Large intestine (tissue), 3 donors: ENCODE measurements at regions not wholly inside any gene's neighbourhood (a gene's known extent, or its start where the extent isn't known, plus 50 kb on each side); places are given as distances from the start of the nearest gene placed in this dataset.

ENCODE experiments used
- DNase-seq, 2 donors: peaks; one replicate each; pipeline versions ENCODE4 v3.0.0 to v3.0.0-alpha.2; 2013
- H3K27ac ChIP-seq: one replicate; pipeline ENCODE4 v1.5.1; 2013; ENCODE audit warnings: low read length
- H3K27me3 ChIP-seq: 2 replicates; pipeline ENCODE4 v1.6.1; 2013; ENCODE audit warnings: low read length; ENCODE audit not compliant: control insufficient read depth, insufficient read depth
- H3K36me3 ChIP-seq: 2 replicates; pipeline ENCODE4 v1.6.1; 2013; ENCODE audit warnings: low read length; ENCODE audit not compliant: control insufficient read depth, insufficient read depth
- H3K4me1 ChIP-seq: one replicate; pipeline ENCODE4 v1.6.1; 2013; ENCODE audit warnings: low read length; ENCODE audit not compliant: control insufficient read depth, insufficient read depth
- H3K4me3 ChIP-seq: one replicate; pipeline ENCODE4 v1.5.1; 2013; ENCODE audit warnings: low read length
- H3K9me3 ChIP-seq: one replicate; pipeline ENCODE4 v1.6.1; 2013; ENCODE audit warnings: mild to moderate bottlenecking, low read depth, low read length, moderate library complexity; ENCODE audit not compliant: control insufficient read depth
- WGBS: methylation state at CpG from one replicate; pipeline ENCODE4 v1.1.5; 2013; ENCODE audit warnings: low lambda C conversion rate; ENCODE audit not compliant: insufficient coverage; 5-methylcytosine and 5-hydroxymethylcytosine counted together

GRCh38 chr10:107480781-107481180 lies 316.3 kb upstream of the SORCS1 start:
- no peak overlapping the region for H3K27ac ChIP-seq
- no peak for DNase-seq
- H3K4me3 ChIP-seq, result no peak overlapping the region
- H3K27me3 ChIP-seq, result no peaks in the 10 kb centered on the region
- H3K9me3 ChIP-seq, result no peaks in the 10 kb centered on the region
- H3K4me1 ChIP-seq, result no peaks in the 10 kb centered on the region
- no peaks in the 10 kb centered on the region for H3K36me3 ChIP-seq

- Histone ChIP-seq H3K9me3 (no peaks in the 10 kb centered on the region), H3K36me3 (no peaks in the 10 kb centered on the region), H3K27ac (no peak overlapping the region), H3K4me3 (no peak overlapping the region), H3K4me1 (no peaks in the 10 kb centered on the region), H3K27me3 (no peaks in the 10 kb centered on the region)
- DNase-seq, result no peak
These were observed 312.8 kb upstream of the SORCS1 start for GRCh38 chr10:107477266-107477665.

- DNase-seq, result no peak
These were observed 311.9 kb upstream of the SORCS1 start for GRCh38 chr10:107476408-107476807.

GRCh38 chr10:107474650-107475049 lies 310.1 kb upstream of the SORCS1 start:
- no CpG with 5 or more reads among the region's 1 CpG for WGBS

More at GRCh38 chr10:107476408-107476807, 311.9 kb upstream of the SORCS1 start:
- H3K27me3 ChIP-seq, result no peaks in the 10 kb centered on the region
- no peaks in the 10 kb centered on the region for H3K36me3 ChIP-seq
- H3K27ac ChIP-seq, result no peak overlapping the region
- H3K9me3 ChIP-seq, result no peaks in the 10 kb centered on the region
- H3K4me3 ChIP-seq, result no peak overlapping the region
- no peaks in the 10 kb centered on the region for H3K4me1 ChIP-seq
- 80% methylated on average over 1 of the region's 2 CpGs for WGBS

GRCh38 chr10:107473225-107473624 lies 308.7 kb upstream of the SORCS1 start:
- H3K4me3 ChIP-seq, result no peak overlapping the region
- no peaks in the 10 kb centered on the region for H3K27me3 ChIP-seq
- H3K9me3 ChIP-seq, result no peaks in the 10 kb centered on the region
- no peaks in the 10 kb centered on the region for H3K4me1 ChIP-seq
- no peaks in the 10 kb centered on the region for H3K36me3 ChIP-seq
- no peak for DNase-seq
- 75% methylated on average over 1 of the region's 2 CpGs for WGBS
- no peak overlapping the region for H3K27ac ChIP-seq

More at GRCh38 chr10:107474650-107475049, 310.1 kb upstream of the SORCS1 start:
- Histone ChIP-seq H3K4me1 (no peaks in the 10 kb centered on the region), H3K27me3 (no peaks in the 10 kb centered on the region), H3K27ac (no peak overlapping the region), H3K36me3 (no peaks in the 10 kb centered on the region), H3K4me3 (no peak overlapping the region), H3K9me3 (no peaks in the 10 kb centered on the region)
- DNase-seq, result no peak

DNA sequence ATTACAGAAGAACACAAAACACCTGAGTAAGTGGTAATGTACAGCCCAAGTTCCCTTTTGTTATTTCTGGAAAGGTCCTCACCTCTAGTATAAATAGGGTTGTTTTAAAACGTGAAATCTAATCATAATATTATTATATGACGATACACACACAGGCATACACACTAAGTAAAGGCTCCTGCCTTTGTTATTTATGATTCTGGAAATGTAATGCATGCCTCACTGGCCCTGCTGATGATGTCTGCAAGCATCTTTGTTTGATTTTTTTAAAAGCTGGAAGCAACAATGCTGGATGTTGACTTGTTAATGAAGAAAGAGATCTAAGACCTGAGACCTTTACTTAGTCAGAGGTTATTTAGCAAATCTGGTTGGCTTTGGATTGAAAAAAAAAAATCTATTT lies 307.4 kb upstream of the SORCS1 start:
- H3K9me3 ChIP-seq, result no peaks in the 10 kb centered on the region
- DNase-seq, result no peak
- no peak overlapping the region for H3K4me3 ChIP-seq
- H3K36me3 ChIP-seq, result no peaks in the 10 kb centered on the region
- no peaks in the 10 kb centered on the region for H3K27me3 ChIP-seq
- no peak overlapping the region for H3K27ac ChIP-seq
- no peaks in the 10 kb centered on the region for H3K4me1 ChIP-seq
- 40% methylated on average over 1 of the region's 2 CpGs for WGBS

- Histone ChIP-seq H3K4me3 (no peak overlapping the region), H3K4me1 (no peaks in the 10 kb centered on the region), H3K9me3 (no peaks in the 10 kb centered on the region), H3K27me3 (no peaks in the 10 kb centered on the region), H3K36me3 (no peaks in the 10 kb centered on the region), H3K27ac (no peak overlapping the region)
- 40% methylated on average over 1 of the region's 4 CpGs for WGBS
- no peak for DNase-seq
These were observed 289.1 kb upstream of the SORCS1 start for GRCh38 chr10:107453561-107453960.

GRCh38 chr10:107451047-107451446 lies 286.5 kb upstream of the SORCS1 start:
- no peaks in the 10 kb centered on the region for H3K4me1 ChIP-seq
- H3K36me3 ChIP-seq, result no peaks in the 10 kb centered on the region
- no peak for DNase-seq
- H3K4me3 ChIP-seq, result no peak overlapping the region
- H3K27me3 ChIP-seq, result no peaks in the 10 kb centered on the region
- H3K27ac ChIP-seq, result no peak overlapping the region
- 82% methylated on average over 4 of the region's 4 CpGs for WGBS
- no peaks in the 10 kb centered on the region for H3K9me3 ChIP-seq

- 90% methylated on average over 1 of the region's 5 CpGs for WGBS
These were observed 285.6 kb upstream of the SORCS1 start for GRCh38 chr10:107450056-107450455.

DNA sequence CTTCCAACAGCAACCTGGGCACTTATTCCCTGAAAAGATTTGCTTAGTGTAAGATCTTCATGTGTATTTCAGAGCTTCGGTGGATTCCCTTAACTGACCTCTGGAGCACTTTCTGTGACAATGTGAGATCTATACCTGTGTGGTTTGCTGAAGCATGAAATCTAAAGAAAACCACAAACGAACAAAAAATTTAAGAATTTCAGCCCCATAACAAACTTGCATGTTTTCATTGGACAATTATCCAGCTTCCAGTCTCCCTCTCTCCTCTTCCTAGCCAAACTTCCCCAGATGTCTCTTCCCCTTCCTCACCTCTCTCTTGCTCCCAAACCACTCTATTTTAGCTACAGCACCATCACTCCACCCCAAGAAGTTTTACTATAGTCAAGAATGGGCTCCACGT lies 279.9 kb upstream of the SORCS1 start:
- H3K36me3 ChIP-seq, result no peaks in the 10 kb centered on the region
- DNase-seq, result no peak
- H3K27me3 ChIP-seq, result no peaks in the 10 kb centered on the region
- H3K9me3 ChIP-seq, result no peaks in the 10 kb centered on the region
- no peak overlapping the region for H3K27ac ChIP-seq
- H3K4me3 ChIP-seq, result no peak overlapping the region
- 80% methylated on average over 2 of the region's 3 CpGs for WGBS
- no peaks in the 10 kb centered on the region for H3K4me1 ChIP-seq

More at GRCh38 chr10:107450056-107450455, 285.6 kb upstream of the SORCS1 start:
- Histone ChIP-seq H3K27ac (no peak overlapping the region), H3K36me3 (no peaks in the 10 kb centered on the region), H3K9me3 (no peaks in the 10 kb centered on the region), H3K27me3 (no peaks in the 10 kb centered on the region), H3K4me3 (no peak overlapping the region), H3K4me1 (no peaks in the 10 kb centered on the region)
- no peak for DNase-seq

DNA sequence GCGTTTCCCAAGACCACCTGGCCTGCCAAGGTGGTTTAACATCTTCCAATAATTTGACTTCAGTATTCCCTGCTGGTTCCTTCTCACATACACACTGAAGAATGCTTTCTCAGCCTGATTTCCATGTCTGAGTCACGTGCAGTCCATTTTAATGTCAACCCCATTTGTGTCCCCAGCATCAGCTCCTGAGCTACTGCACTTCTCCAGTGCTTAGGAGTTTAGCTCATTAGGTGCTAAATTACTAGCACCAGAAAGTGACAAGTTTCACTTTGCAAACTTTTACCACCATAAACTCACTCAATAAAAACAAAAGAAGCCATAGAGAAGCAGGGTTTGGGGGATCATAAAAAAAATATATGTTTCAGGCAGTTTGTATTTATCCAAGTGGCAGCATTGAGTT lies 279.3 kb upstream of the SORCS1 start:
- no CpG with 5 or more reads among the region's 2 CpGs for WGBS
- H3K4me3 ChIP-seq, result no peak overlapping the region
- no peaks in the 10 kb centered on the region for H3K9me3 ChIP-seq
- H3K27me3 ChIP-seq, result no peaks in the 10 kb centered on the region
- H3K36me3 ChIP-seq, result no peaks in the 10 kb centered on the region
- no peak for DNase-seq
- H3K4me1 ChIP-seq, result no peaks in the 10 kb centered on the region
- no peak overlapping the region for H3K27ac ChIP-seq
